ENCODE measurements at regions not wholly inside any gene's neighbourhood (a gene's known extent, or its start where the extent isn't known, plus 50 kb on each side); places are given as distances from the start of the nearest gene placed in this dataset.

GRCh38 chr3:117919621-117920020, 1115.0 kb downstream of the IGSF11 start:
- TF ChIP-seq CTCF (IDR thresholded peaks at IDR 0.05; ENCODE audit: borderline replicate concordance, extremely low read depth, low read length, poor library complexity, severe bottlenecking) (no peak), EZH2 (IDR thresholded peaks at IDR 0.05; ENCODE audit: borderline replicate concordance, low read depth, low read length, severe bottlenecking) (no peak)
